VCaP (cell line): ENCODE measurements at regions not wholly inside any gene's neighbourhood (a gene's known extent, or its start where the extent isn't known, plus 50 kb on each side); places are given as distances from the start of the nearest gene placed in this dataset.
"Not testable (repeated sequence)": the region's sequence is repeated elsewhere in the genome, so short reads cannot be mapped to it uniquely, and the experiment has no call there.

Experiments
- H3K27ac ChIP-seq: fragments of 450-650 bp; 2 replicates; pipeline ENCODE4 v1.5.1; 2017
- TF ChIP-seq, protein P1 (sequence below): fragments of 450-650 bp; conservative IDR thresholded peaks from 2 replicates; pipeline ENCODE4 v1.5.1; 2017; ENCODE audit warnings: mild to moderate bottlenecking, moderate library complexity

DNA sequence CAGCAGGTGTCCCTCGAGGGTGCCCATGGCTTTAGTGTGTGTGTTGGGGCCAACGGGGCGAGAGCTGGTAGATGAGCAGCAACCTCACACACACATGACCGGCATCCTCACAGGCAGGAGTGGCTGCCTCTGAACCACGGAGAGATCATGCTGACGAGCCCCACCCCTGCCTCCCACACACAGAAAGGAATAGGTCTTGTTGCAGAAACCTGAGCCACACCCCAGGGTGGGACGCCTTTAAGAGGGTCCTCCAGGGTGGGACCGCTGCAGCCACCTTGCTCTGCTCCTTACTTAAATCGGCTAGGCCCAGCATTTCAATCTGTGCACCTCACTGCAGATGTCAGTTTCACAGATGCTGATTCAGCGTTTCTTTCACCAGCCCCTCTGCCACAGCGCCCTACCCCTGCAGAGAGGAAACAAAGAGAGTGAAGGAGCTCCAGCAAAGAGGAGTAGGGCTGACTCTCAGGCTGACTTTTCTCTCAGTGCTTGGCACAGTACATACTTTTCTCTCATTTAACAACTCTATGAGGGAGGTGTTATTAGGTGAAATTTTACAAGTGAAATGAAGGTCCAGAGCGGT, 61.2 kb upstream of the EPHB3 start:
- no peak overlapping the region for H3K27ac ChIP-seq
- TF ChIP-seq, protein P1, sequence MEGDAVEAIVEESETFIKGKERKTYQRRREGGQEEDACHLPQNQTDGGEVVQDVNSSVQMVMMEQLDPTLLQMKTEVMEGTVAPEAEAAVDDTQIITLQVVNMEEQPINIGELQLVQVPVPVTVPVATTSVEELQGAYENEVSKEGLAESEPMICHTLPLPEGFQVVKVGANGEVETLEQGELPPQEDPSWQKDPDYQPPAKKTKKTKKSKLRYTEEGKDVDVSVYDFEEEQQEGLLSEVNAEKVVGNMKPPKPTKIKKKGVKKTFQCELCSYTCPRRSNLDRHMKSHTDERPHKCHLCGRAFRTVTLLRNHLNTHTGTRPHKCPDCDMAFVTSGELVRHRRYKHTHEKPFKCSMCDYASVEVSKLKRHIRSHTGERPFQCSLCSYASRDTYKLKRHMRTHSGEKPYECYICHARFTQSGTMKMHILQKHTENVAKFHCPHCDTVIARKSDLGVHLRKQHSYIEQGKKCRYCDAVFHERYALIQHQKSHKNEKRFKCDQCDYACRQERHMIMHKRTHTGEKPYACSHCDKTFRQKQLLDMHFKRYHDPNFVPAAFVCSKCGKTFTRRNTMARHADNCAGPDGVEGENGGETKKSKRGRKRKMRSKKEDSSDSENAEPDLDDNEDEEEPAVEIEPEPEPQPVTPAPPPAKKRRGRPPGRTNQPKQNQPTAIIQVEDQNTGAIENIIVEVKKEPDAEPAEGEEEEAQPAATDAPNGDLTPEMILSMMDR, result no peak

DNA sequence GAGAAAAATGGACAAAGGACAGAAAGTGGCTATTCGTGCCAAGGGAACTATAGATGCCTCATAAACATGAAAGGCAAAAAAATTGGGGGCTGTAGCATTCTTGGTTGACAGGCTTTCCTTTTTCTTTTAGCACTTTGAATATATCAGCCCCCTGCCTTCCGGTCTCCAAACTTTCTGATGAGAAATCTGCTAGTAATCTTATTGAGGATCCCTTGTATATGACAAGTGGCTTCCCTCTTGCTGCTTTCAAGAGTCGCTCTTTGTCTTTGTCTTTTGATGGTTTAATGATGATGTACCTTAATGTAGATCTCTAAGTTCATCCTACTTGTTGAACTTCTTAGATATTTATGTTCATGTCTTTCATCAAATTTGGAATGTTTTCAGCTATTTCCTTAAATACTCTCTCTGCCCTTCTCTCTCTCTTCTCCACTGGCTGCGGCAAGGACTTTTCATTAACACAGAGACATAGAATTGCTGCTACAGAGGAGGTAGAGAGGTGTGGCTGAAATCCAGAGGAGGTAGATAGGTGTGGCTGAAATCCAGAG, 59.4 kb upstream of the EPHB3 start:
- H3K27ac ChIP-seq, result no peak overlapping the region
- TF ChIP-seq, protein P1, result no peak

DNA sequence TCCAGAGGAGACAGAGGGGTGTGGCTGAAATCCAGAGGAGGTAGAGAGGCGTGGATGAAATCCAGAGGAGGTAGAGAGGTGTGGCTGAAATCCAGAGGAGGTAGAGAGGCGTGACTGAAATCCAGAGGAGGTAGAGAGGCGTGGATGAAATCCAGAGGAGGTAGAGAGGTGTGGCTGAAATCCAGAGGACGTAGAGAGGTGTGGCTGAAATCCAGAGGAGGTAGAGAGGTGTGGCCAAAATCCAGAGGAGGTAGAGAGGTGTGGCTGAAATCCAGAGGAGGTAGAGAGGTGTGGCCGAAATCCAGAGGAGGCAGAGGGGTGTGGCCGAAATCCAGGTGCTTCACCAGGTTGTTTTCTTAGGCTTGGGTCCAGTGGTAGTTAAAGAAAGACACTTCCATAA, 58.7 kb upstream of the EPHB3 start:
- not testable (repeated sequence) for H3K27ac ChIP-seq

DNA sequence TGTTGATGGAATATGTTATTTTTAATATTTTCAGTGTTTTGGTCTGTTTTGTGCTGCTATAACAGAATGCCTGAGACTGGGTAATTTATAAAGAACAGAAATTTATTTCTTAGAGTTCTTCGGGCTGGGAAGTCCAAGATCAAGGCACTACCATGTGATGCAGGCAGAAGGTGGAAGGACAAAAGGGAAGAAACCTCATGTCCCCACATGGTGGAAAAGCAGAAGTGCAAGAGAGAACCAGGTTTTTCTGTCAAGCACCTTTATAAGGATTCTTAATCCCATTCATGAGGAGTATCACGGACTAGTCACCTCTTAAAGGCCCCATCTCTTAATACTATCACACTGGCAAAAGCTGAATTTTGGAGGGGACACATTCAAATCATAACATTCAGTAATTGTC, 57.9 kb upstream of the EPHB3 start:
- TF ChIP-seq, protein P1, result no peak
- H3K27ac ChIP-seq, result no peak overlapping the region

DNA sequence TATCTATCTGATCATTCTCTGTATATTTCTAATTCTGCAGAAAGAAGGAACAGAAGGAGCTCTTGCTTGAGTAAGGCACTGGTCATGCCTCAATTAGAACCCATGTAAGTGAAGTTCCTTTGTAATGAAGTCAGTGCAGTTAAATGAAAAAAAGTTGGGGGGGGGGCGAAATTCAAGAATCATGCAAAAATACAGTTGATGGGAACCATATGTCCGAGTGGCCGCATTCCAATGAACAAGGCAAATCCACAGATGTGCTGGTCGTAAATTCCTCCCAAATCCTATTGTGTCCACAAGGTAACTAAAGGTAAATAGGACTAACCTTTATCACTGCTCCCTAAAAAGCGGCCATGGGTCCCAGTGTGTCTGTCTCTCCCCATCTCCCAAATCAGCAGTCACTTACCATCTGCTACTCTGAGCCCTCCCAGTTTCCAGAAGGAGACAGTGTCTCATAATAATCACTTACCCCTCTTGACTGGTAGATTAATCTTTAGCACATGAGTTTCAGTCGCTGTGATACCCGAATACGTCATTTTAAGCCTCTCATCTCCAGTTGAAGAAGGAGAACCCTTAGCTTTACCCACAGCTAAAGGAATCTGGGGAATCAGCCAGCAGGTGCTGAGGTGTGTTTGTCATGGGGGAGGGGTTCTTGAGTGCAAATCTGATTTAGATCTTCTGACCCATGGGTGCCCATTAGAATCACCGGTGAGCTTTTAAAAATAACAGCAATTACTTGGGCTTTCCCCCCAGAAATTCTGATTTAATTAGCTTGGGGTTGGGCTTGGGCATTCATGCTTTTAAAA, 56.3 kb upstream of the EPHB3 start:
- H3K27ac ChIP-seq, result no peak overlapping the region
- TF ChIP-seq, protein P1, result no peak

DNA sequence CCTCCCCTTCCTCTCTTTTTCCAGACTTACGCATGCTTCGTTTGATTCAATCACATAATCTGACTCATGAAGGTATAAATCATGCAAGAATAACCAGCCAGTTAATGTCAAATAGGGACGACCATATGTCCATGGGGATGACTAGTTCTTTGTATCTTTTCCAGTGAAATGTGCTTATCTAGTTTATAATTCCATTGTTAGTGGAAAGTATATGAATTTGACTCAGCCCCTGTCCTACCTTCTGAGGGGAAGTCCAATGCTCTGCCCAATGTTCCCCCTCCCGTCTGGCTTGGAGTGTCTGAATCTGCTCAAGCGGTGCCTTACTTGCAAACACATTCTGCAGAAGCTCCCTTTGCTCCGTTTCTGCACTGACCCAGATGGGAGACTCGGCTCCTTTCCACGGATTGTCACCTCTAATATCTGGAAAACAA, 55.0 kb upstream of the EPHB3 start:
- TF ChIP-seq, protein P1, result no peak
- no peak overlapping the region for H3K27ac ChIP-seq

DNA sequence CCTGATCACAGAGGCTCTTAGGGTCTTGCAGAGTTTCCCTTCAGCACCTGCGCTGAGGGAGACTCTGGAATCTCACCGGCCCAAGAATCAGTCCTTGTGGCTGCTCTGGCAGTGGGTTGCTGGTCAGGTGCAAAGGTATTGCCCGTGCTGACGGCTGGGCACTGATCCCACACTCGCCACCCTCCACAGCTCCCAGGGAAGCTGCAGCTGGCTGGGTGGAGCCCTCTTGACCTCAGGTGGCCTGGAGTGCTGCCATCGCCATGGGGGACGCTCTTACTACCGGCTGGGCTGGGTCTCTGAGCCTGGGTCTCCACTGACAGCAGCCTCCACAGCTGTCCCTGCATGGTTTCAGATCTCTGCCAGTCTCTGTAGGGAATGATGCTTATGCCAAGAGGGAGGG, 52.6 kb upstream of the EPHB3 start:
- TF ChIP-seq, protein P1, result no peak

DNA sequence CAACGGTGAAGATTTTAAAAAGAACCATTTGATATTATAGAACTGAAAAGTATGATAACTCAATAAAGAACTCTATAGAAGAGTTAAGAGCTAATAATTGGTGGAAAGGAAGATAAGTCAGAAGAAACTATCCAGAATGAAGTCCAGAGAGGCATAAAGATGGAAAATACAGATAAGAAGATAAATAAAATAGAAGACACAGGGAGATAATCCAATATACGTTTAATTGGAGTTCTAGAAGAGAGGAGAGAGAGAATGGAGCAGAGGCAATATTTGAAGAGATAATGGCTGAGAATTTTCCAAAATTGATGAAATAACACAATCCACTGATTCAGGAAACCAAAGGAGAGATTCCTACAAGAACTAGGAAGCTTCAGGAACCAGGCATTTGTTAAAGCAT, 49.8 kb upstream of the EPHB3 start:
- H3K27ac ChIP-seq, result no peak overlapping the region
- TF ChIP-seq, protein P1, result no peak

More for the DNA sequence above, 52.6 kb upstream of the EPHB3 start:
- no peak overlapping the region for H3K27ac ChIP-seq
